ENCODE measurements at regions not wholly inside any gene's neighbourhood (a gene's known extent, or its start where the extent isn't known, plus 50 kb on each side); places are given as distances from the start of the nearest gene placed in this dataset.

DNA sequence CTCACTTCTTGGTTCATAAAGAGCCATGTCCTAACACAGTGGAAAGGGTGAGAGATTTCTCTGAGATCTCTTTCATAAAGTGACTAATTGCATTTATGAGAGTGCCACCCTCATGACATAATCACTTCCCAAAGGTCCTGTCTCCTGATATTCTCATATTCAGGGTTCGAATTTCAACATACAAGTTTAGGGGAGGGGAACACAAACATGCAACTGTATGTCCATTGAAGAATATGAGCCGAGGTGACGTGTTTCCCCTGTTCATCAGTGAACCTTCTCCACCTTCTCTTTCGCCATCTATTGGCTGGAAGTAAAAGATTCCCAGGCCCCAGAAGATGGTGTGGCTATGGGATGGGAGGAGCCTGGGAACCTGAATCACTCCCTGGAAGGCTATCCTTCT is 354.2 kb upstream of the ATP2B1 start:
- TF ChIP-seq POLR2A (IDR thresholded peaks at IDR 0.05; ENCODE audit: low read depth, low read length) = no peak
- no peak for TF ChIP-seq POLR2AphosphoS5 (IDR thresholded peaks at IDR 0.05; ENCODE audit: low read depth, low read length)
- no peak for TF ChIP-seq TAF1 (IDR thresholded peaks at IDR 0.05; ENCODE audit: borderline replicate concordance, low read depth, low read length)
